ENCODE measurements at regions not wholly inside any gene's neighbourhood (a gene's known extent, or its start where the extent isn't known, plus 50 kb on each side); places are given as distances from the start of the nearest gene placed in this dataset.

DNA sequence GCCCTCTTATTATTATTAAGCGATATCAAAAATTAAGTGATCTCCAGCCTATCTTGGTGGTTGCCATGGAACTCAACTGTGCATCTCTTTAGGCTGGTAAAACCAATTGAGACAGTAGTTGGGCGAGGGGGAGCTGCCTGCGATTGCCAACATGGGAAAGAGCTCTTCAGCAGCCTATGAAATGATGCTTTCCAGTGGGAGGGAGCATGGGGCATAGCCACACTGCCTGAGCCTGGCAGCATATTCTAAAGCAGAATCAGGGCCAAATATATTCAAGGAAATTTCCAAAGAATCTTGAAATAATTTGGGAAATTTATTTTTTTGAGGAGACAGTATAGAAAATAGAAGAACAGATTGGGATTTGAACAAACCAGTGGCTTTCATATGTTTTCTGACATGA lies 126.9 kb upstream of the DNAH14 start:
- no peak for TF ChIP-seq EP300 (IDR thresholded peaks at IDR 0.05)
- TF ChIP-seq POLR2A (IDR thresholded peaks at IDR 0.05): no peak
- TF ChIP-seq, protein P1, sequence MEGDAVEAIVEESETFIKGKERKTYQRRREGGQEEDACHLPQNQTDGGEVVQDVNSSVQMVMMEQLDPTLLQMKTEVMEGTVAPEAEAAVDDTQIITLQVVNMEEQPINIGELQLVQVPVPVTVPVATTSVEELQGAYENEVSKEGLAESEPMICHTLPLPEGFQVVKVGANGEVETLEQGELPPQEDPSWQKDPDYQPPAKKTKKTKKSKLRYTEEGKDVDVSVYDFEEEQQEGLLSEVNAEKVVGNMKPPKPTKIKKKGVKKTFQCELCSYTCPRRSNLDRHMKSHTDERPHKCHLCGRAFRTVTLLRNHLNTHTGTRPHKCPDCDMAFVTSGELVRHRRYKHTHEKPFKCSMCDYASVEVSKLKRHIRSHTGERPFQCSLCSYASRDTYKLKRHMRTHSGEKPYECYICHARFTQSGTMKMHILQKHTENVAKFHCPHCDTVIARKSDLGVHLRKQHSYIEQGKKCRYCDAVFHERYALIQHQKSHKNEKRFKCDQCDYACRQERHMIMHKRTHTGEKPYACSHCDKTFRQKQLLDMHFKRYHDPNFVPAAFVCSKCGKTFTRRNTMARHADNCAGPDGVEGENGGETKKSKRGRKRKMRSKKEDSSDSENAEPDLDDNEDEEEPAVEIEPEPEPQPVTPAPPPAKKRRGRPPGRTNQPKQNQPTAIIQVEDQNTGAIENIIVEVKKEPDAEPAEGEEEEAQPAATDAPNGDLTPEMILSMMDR (IDR thresholded peaks at IDR 0.05): no peak
- Histone ChIP-seq H3K27ac (no peak overlapping the region), H3K36me3 (no peaks in the 10 kb centered on the region), H3K27me3 (no peaks in the 10 kb centered on the region), H3K4me1 (no peaks in the 10 kb centered on the region), H3K9me3 (no peaks in the 10 kb centered on the region), H3K4me3 (no peak overlapping the region)
- WGBS, 2 donors: 80 to 96% methylated on average over 3 of the region's 3 CpGs
- no peak for DNase-seq (ENCODE audit: low spot score in 2 of 2)

- no peak overlapping the region for H3K27ac ChIP-seq
- no peaks in the 10 kb centered on the region for H3K4me1 ChIP-seq
- H3K9me3 ChIP-seq: peaks cover 0 to 5% (median 0%) of the 10 kb centered on the region in 4 donors
- H3K36me3 ChIP-seq: no peaks in the 10 kb centered on the region
- H3K4me3 ChIP-seq: no peak overlapping the region
- 76 to 77% methylated on average over 3 of the region's 3 CpGs for WGBS, 2 donors
- DNase-seq (ENCODE audit: low spot score in 2 of 2): no peak
- TF ChIP-seq, protein P1 (IDR thresholded peaks at IDR 0.05): no peak
- no peak for TF ChIP-seq POLR2A (IDR thresholded peaks at IDR 0.05)
- no peak for TF ChIP-seq EP300 (IDR thresholded peaks at IDR 0.05)
- no peaks in the 10 kb centered on the region for H3K27me3 ChIP-seq
These were observed 125.3 kb upstream of the DNAH14 start for GRCh38 chr1:224804220-224804619.

GRCh38 chr1:224805889-224806288 lies 123.6 kb upstream of the DNAH14 start:
- no peak for DNase-seq (ENCODE audit: low spot score in 2 of 2)
- peaks cover 0 to 5% (median 0%) of the 10 kb centered on the region in 4 donors for H3K9me3 ChIP-seq

GRCh38 chr1:224809137-224809536 lies 120.3 kb upstream of the DNAH14 start:
- TF ChIP-seq EP300 (IDR thresholded peaks at IDR 0.05) (no peak), POLR2A (IDR thresholded peaks at IDR 0.05) (no peak)
- TF ChIP-seq, protein P1 (IDR thresholded peaks at IDR 0.05): no peak
- Histone ChIP-seq H3K27me3 (no peaks in the 10 kb centered on the region), H3K36me3 (no peaks in the 10 kb centered on the region), H3K4me3 (no peak overlapping the region), H3K9me3 (peaks cover 0 to 11% (median 0%) of the 10 kb centered on the region in 4 donors), H3K27ac (no peak overlapping the region), H3K4me1 (no peaks in the 10 kb centered on the region)
- no peak for DNase-seq (ENCODE audit: low spot score in 2 of 2)
- 93 to 94% methylated on average over 5 of the region's 5 CpGs for whole genome bisulfite sequencing, 2 donors

More at GRCh38 chr1:224805889-224806288, 123.6 kb upstream of the DNAH14 start:
- Histone ChIP-seq H3K4me1 (no peaks in the 10 kb centered on the region), H3K27me3 (no peaks in the 10 kb centered on the region), H3K36me3 (no peaks in the 10 kb centered on the region), H3K27ac (no peak overlapping the region), H3K4me3 (no peak overlapping the region)
- 75 to 97% methylated on average over 2 of the region's 2 CpGs for WGBS, 2 donors
- TF ChIP-seq, protein P1 (IDR thresholded peaks at IDR 0.05): no peak
- no peak for TF ChIP-seq EP300 (IDR thresholded peaks at IDR 0.05)
- no peak for TF ChIP-seq POLR2A (IDR thresholded peaks at IDR 0.05)

DNA sequence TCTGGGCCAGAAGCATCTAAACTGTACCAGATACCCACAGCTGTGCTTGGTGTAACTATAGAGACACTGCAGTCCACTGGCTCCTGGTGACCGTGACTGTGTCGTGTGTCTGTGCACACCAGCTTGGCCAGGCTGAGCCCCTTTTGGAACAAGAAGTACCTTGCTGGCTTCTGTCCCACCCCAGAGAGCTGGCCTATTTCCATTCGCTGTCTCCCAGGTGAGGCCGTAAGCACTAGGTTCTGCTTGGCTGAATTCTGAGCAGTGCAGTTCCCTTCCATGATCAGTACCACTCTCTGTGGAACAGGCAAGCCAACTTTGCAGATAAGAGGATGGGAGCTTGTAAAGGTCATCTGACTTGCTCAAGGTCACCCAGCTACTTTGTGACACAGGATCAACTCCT lies 119.9 kb upstream of the DNAH14 start:
- no peak overlapping the region for H3K27ac ChIP-seq
- no peaks in the 10 kb centered on the region for H3K27me3 ChIP-seq
- 95% methylated on average over 4 of the region's 4 CpGs for WGBS, 2 donors
- H3K36me3 ChIP-seq: no peaks in the 10 kb centered on the region
- H3K9me3 ChIP-seq: peaks cover 0 to 11% (median 0%) of the 10 kb centered on the region in 4 donors
- no peak for DNase-seq (ENCODE audit: low spot score in 2 of 2)
- no peak for TF ChIP-seq POLR2A (IDR thresholded peaks at IDR 0.05)
- TF ChIP-seq, protein P1 (IDR thresholded peaks at IDR 0.05): no peak
- TF ChIP-seq EP300 (IDR thresholded peaks at IDR 0.05): no peak
- no peaks in the 10 kb centered on the region for H3K4me1 ChIP-seq
- H3K4me3 ChIP-seq: no peak overlapping the region
